Embryonic facial prominence (tissue), 1 donor: ENCODE measurements at regions not wholly inside any gene's neighbourhood (a gene's known extent, or its start where the extent isn't known, plus 50 kb on each side); places are given as distances from the start of the nearest gene placed in this dataset.
"Not testable (repeated sequence)": the region's sequence is repeated elsewhere in the genome, so short reads cannot be mapped to it uniquely, and the experiment has no call there.

Experiments used
- DNase-seq: peaks from one replicate; pipeline ENCODE4 v3.0.0-alpha.2; 2016; ENCODE audit errors: extremely low spot score

GRCh38 chr2:236375973-236376476 lies 111.8 kb upstream of the ASB18 start:
- DNase-seq: no peak

- no peak for DNase-seq
These were observed 112.5 kb upstream of the ASB18 start for GRCh38 chr2:236376566-236377244.

GRCh38 chr2:236380051-236380612 lies 115.9 kb upstream of the ASB18 start:
- no peak for DNase-seq

- DNase-seq: not testable (repeated sequence)
These were observed 117.0 kb upstream of the ASB18 start for GRCh38 chr2:236381253-236381652.

- DNase-seq: not testable (repeated sequence)
These were observed 125.3 kb upstream of the ASB18 start for GRCh38 chr2:236389284-236390216.

- no peak for DNase-seq
These were observed 128.9 kb upstream of the ASB18 start for GRCh38 chr2:236393101-236393500.

GRCh38 chr2:236393581-236393980 lies 129.4 kb upstream of the ASB18 start:
- no peak for DNase-seq

GRCh38 chr2:236394571-236394970 lies 130.4 kb upstream of the ASB18 start:
- DNase-seq: no peak

GRCh38 chr2:236395067-236395466 lies 130.9 kb upstream of the ASB18 start:
- no peak for DNase-seq

GRCh38 chr2:236396818-236397350 lies 132.7 kb upstream of the ASB18 start:
- DNase-seq: no peak

- DNase-seq: no peak
These were observed 133.5 kb upstream of the ASB18 start for GRCh38 chr2:236397681-236398080.

GRCh38 chr2:236399409-236399808 lies 135.2 kb upstream of the ASB18 start:
- no peak for DNase-seq

- no peak for DNase-seq
These were observed 135.9 kb upstream of the ASB18 start for GRCh38 chr2:236400046-236400574.

- no peak for DNase-seq
These were observed 136.6 kb upstream of the ASB18 start for GRCh38 chr2:236400594-236401360.

GRCh38 chr2:236402033-236402790 lies 138.0 kb upstream of the ASB18 start:
- no peak for DNase-seq

GRCh38 chr2:236403125-236403524 lies 138.9 kb upstream of the ASB18 start:
- no peak for DNase-seq

GRCh38 chr2:236403811-236404210 lies 139.6 kb upstream of the ASB18 start:
- DNase-seq: no peak

GRCh38 chr2:236404346-236404745 lies 140.1 kb upstream of the ASB18 start:
- DNase-seq: no peak

GRCh38 chr2:236405357-236405756 lies 141.2 kb upstream of the ASB18 start:
- no peak for DNase-seq

GRCh38 chr2:236408090-236408489 lies 143.9 kb upstream of the ASB18 start:
- DNase-seq: no peak
